Testis (tissue), 2 donors: ENCODE measurements at regions not wholly inside any gene's neighbourhood (a gene's known extent, or its start where the extent isn't known, plus 50 kb on each side); places are given as distances from the start of the nearest gene placed in this dataset.

Experiments
- POLR2A ChIP-seq: fragments of 450-650 bp; IDR thresholded peaks from one replicate; pipeline ENCODE4 v1.6.1; 2017; ENCODE audit warnings: antibody characterized with exemption, mild to moderate bottlenecking, moderate library complexity
- TF ChIP-seq, protein P1 (sequence below), 3 experiments: fragments of 450-650 bp in 2 of 3; fragments of 200-600 bp in 1 of 3; sonication (generic) in 1 of 3; IDR thresholded peaks; one replicate each; pipeline ENCODE4 v1.5.1; 2016 to 2019; ENCODE audit warnings: antibody characterized with exemption in 3 of 3, mild to moderate bottlenecking in 2 of 3, moderate library complexity in 1 of 3

- TF ChIP-seq, protein P1, sequence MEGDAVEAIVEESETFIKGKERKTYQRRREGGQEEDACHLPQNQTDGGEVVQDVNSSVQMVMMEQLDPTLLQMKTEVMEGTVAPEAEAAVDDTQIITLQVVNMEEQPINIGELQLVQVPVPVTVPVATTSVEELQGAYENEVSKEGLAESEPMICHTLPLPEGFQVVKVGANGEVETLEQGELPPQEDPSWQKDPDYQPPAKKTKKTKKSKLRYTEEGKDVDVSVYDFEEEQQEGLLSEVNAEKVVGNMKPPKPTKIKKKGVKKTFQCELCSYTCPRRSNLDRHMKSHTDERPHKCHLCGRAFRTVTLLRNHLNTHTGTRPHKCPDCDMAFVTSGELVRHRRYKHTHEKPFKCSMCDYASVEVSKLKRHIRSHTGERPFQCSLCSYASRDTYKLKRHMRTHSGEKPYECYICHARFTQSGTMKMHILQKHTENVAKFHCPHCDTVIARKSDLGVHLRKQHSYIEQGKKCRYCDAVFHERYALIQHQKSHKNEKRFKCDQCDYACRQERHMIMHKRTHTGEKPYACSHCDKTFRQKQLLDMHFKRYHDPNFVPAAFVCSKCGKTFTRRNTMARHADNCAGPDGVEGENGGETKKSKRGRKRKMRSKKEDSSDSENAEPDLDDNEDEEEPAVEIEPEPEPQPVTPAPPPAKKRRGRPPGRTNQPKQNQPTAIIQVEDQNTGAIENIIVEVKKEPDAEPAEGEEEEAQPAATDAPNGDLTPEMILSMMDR (IDR thresholded peaks at IDR 0.05): no peak
- no peak for TF ChIP-seq POLR2A
These were observed 583.9 kb downstream of the ALG10 start for GRCh38 chr12:34605955-34606748.
